ENCODE measurements at regions not wholly inside any gene's neighbourhood (a gene's known extent, or its start where the extent isn't known, plus 50 kb on each side); places are given as distances from the start of the nearest gene placed in this dataset.

GRCh38 chr18:4557502-4557901 is 102.4 kb upstream of the DLGAP1 start:
- TF ChIP-seq, protein P1, sequence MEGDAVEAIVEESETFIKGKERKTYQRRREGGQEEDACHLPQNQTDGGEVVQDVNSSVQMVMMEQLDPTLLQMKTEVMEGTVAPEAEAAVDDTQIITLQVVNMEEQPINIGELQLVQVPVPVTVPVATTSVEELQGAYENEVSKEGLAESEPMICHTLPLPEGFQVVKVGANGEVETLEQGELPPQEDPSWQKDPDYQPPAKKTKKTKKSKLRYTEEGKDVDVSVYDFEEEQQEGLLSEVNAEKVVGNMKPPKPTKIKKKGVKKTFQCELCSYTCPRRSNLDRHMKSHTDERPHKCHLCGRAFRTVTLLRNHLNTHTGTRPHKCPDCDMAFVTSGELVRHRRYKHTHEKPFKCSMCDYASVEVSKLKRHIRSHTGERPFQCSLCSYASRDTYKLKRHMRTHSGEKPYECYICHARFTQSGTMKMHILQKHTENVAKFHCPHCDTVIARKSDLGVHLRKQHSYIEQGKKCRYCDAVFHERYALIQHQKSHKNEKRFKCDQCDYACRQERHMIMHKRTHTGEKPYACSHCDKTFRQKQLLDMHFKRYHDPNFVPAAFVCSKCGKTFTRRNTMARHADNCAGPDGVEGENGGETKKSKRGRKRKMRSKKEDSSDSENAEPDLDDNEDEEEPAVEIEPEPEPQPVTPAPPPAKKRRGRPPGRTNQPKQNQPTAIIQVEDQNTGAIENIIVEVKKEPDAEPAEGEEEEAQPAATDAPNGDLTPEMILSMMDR (conservative IDR thresholded peaks at IDR 0.05; ENCODE audit: low read depth, low read length), result no peak
- no peak for TF ChIP-seq EZH2 (IDR thresholded peaks at IDR 0.05; ENCODE audit: borderline replicate concordance, low read depth, low read length, poor library complexity, severe bottlenecking)
